Transverse colon (tissue), 4 donors: ENCODE measurements at regions not wholly inside any gene's neighbourhood (a gene's known extent, or its start where the extent isn't known, plus 50 kb on each side); places are given as distances from the start of the nearest gene placed in this dataset.

ENCODE experiments used
- EP300 ChIP-seq: sonication (generic); formaldehyde crosslinking; IDR thresholded peaks from one replicate; pipeline ENCODE4 v1.6.1; 2017; ENCODE audit warnings: antibody characterized with exemption, low read depth
- POLR2A ChIP-seq: fragments of 450-650 bp; IDR thresholded peaks from one replicate; pipeline ENCODE4 v1.6.1; 2016; ENCODE audit warnings: antibody characterized with exemption, mild to moderate bottlenecking, moderate library complexity
- POLR2AphosphoS5 ChIP-seq, 3 donors: sonication (generic); formaldehyde crosslinking; IDR thresholded peaks; one replicate each; pipeline ENCODE4 v1.6.1; 2016; ENCODE audit warnings: antibody characterized with exemption in 3 of 3
- TF ChIP-seq, protein P1 (sequence below), 5 experiments: fragments of 200-600 bp in 3 of 5; fragments of 450-650 bp in 2 of 5; sonication (generic) in 3 of 5; IDR thresholded peaks; 1 replicate in 2 of 5; 2 replicates in 3 of 5; pipeline ENCODE4 v1.5.1; 2016 to 2017; ENCODE audit warnings: antibody characterized with exemption in 5 of 5, inconsistent platforms in 3 of 5, mild to moderate bottlenecking in 2 of 5, moderate library complexity in 1 of 5

DNA sequence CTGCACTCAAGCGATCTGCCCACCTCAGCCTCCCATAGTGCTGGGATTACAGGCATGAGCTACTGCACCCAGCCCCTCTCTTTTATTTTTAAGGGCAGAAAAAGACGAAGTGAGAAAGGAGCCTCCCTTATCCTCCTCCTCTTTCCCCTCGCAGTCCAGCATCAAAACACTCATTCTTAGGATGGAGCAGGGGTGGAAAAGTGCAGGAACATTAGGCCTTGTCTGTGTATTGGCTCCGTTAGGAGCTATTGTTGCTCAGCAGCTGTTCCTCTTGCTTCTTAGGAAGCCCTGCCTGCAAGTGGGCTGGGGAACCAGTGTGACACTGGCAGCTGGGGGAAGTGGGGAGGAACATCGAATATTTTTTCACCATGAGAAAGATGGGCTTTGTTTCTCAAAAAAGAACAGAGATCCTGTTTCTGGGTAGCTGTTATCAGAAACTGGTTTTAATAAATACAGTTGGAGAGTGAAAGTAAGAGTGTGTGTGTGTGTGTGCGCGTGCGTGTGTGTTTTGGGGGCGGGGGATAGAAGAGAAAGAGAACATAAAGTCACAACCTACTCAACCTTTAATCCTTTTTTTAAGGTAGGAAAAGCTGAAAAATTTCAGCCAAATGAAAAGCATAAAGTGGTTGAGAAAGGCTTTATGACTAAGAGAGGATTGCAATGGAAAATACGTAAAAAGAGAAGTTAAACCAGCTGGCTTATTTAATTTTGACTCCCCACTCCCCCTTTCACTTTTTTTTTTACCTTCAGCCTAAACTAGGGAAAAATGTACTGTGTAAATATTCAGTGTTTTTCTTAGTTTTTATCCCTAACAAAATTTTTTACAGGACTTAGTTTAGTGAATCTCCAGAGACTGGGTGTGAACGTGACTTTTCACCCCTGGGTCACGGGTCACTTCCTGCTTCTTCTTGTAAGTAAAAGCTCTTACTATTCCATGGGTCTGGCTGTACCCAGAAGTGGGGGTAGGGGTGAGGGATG, 197.2 kb upstream of the PLEKHG7 start:
- TF ChIP-seq EP300 (no peak), POLR2A (no peak), POLR2AphosphoS5 (IDR thresholded peaks at IDR 0.05) (peak in 1 of 3 donors; percentile 18)
- TF ChIP-seq, protein P1, sequence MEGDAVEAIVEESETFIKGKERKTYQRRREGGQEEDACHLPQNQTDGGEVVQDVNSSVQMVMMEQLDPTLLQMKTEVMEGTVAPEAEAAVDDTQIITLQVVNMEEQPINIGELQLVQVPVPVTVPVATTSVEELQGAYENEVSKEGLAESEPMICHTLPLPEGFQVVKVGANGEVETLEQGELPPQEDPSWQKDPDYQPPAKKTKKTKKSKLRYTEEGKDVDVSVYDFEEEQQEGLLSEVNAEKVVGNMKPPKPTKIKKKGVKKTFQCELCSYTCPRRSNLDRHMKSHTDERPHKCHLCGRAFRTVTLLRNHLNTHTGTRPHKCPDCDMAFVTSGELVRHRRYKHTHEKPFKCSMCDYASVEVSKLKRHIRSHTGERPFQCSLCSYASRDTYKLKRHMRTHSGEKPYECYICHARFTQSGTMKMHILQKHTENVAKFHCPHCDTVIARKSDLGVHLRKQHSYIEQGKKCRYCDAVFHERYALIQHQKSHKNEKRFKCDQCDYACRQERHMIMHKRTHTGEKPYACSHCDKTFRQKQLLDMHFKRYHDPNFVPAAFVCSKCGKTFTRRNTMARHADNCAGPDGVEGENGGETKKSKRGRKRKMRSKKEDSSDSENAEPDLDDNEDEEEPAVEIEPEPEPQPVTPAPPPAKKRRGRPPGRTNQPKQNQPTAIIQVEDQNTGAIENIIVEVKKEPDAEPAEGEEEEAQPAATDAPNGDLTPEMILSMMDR (IDR thresholded peaks at IDR 0.05), result no peak
